ENCODE measurements at regions not wholly inside any gene's neighbourhood (a gene's known extent, or its start where the extent isn't known, plus 50 kb on each side); places are given as distances from the start of the nearest gene placed in this dataset.

GRCh38 chr4:114383067-114383466 is 215.5 kb upstream of the UGT8 start:
- H3K36me3 ChIP-seq (ENCODE audit: low read depth): no peaks in the 10 kb centered on the region
- no peak overlapping the region for H2AFZ ChIP-seq
- no peaks in the 10 kb centered on the region for H3K4me1 ChIP-seq (replicated peaks; ENCODE audit: insufficient read depth)
- no TSS peak for BruUV-seq (replicated peaks)
- POLR2A ChIA-PET (ENCODE audit: unreplicated experiment): no interaction called here
- H3K79me2 ChIP-seq (ENCODE audit: low read depth): no peaks in the 10 kb centered on the region
- no peaks in the 10 kb centered on the region for H3F3A ChIP-seq (ENCODE audit: insufficient read depth, low read depth)
- DNase-seq: no peak
- H3K27ac ChIP-seq: no peak overlapping the region
- TF ChIP-seq CTCF (conservative IDR thresholded peaks at IDR 0.05) (no peak), EZH2 (IDR thresholded peaks at IDR 0.05; ENCODE audit: low read depth) (no peak)
- intact Hi-C loops (cut with micrococcal nuclease; ENCODE audit: unreplicated experiment): loop anchor here (5.0 kb wide), 1 partner anchor 1106 kb away; no protein-coding TSS in a partner anchor
- no peaks in the 10 kb centered on the region for H3K27me3 ChIP-seq (ENCODE audit: insufficient read depth, low read depth)
- CTCF ChIA-PET: no interaction called here
- H4K20me1 ChIP-seq (ENCODE audit: insufficient read depth): no peaks in the 10 kb centered on the region
- no peaks in the 10 kb centered on the region for H3K9me2 ChIP-seq (ENCODE audit: insufficient read depth)
- H3K9me3 ChIP-seq (ENCODE audit: insufficient read depth, low read depth): no peaks in the 10 kb centered on the region
- H3K4me2 ChIP-seq: no peak overlapping the region
- no peak overlapping the region for H3K4me3 ChIP-seq

- Histone ChIP-seq H4K20me1 (ENCODE audit: insufficient read depth) (no peaks in the 10 kb centered on the region), H2AFZ (no peak overlapping the region), H3F3A (ENCODE audit: insufficient read depth, low read depth) (no peaks in the 10 kb centered on the region), H3K36me3 (ENCODE audit: low read depth) (no peaks in the 10 kb centered on the region), H3K4me1 (replicated peaks; ENCODE audit: insufficient read depth) (no peaks in the 10 kb centered on the region), H3K9me2 (ENCODE audit: insufficient read depth) (no peaks in the 10 kb centered on the region), H3K27ac (no peak overlapping the region), H3K4me3 (no peak overlapping the region), H3K27me3 (ENCODE audit: insufficient read depth, low read depth) (no peaks in the 10 kb centered on the region), H3K79me2 (ENCODE audit: low read depth) (no peaks in the 10 kb centered on the region), H3K9me3 (ENCODE audit: insufficient read depth, low read depth) (no peaks in the 10 kb centered on the region), H3K4me2 (no peak overlapping the region)
- CTCF ChIA-PET: no interaction called here
- no peak for TF ChIP-seq EZH2 (IDR thresholded peaks at IDR 0.05; ENCODE audit: low read depth)
- no peak for TF ChIP-seq CTCF (conservative IDR thresholded peaks at IDR 0.05)
- no peak for DNase-seq
- no TSS peak for BruUV-seq (replicated peaks)
- intact Hi-C loops (cut with micrococcal nuclease; ENCODE audit: unreplicated experiment): loop anchor here (1.0 to 5.0 kb wide), 2 partner anchors 1106 to 1277 kb away; no protein-coding TSS in a partner anchor
- POLR2A ChIA-PET (ENCODE audit: unreplicated experiment): no interaction called here
Observed at GRCh38 chr4:114383721-114384120, 214.9 kb upstream of the UGT8 start.

- H3K36me3 ChIP-seq (ENCODE audit: low read depth): no peaks in the 10 kb centered on the region
- H3K4me1 ChIP-seq (replicated peaks; ENCODE audit: insufficient read depth): no peaks in the 10 kb centered on the region
- H3K9me2 ChIP-seq (ENCODE audit: insufficient read depth): no peaks in the 10 kb centered on the region
- POLR2A ChIA-PET (ENCODE audit: unreplicated experiment): no interaction called here
- CTCF ChIA-PET: interaction anchor here (0.7 kb wide), 1 partner anchor 749 kb away, joined by 10 read pairs; no protein-coding TSS in a partner anchor
- H3K27me3 ChIP-seq (ENCODE audit: insufficient read depth, low read depth): no peaks in the 10 kb centered on the region
- H3K9me3 ChIP-seq (ENCODE audit: insufficient read depth, low read depth): no peaks in the 10 kb centered on the region
- no peak overlapping the region for H3K4me3 ChIP-seq
- intact Hi-C loops (cut with micrococcal nuclease; ENCODE audit: unreplicated experiment): loop anchor here (1.0 to 5.0 kb wide), 2 partner anchors 1107 to 1278 kb away; no protein-coding TSS in a partner anchor
- H4K20me1 ChIP-seq (ENCODE audit: insufficient read depth): no peaks in the 10 kb centered on the region
- H3F3A ChIP-seq (ENCODE audit: insufficient read depth, low read depth): no peaks in the 10 kb centered on the region
- no peak overlapping the region for H3K4me2 ChIP-seq
- no TSS peak for BruUV-seq (replicated peaks)
- peak; percentile 64 for TF ChIP-seq CTCF (conservative IDR thresholded peaks at IDR 0.05)
- no peak for TF ChIP-seq EZH2 (IDR thresholded peaks at IDR 0.05; ENCODE audit: low read depth)
- no peak for DNase-seq
- no peaks in the 10 kb centered on the region for H3K79me2 ChIP-seq (ENCODE audit: low read depth)
- no peak overlapping the region for H2AFZ ChIP-seq
- H3K27ac ChIP-seq: no peak overlapping the region
Observed at GRCh38 chr4:114384629-114385028, 214.0 kb upstream of the UGT8 start.

Measured in PC-9 (cell line).